ENCODE measurements at regions not wholly inside any gene's neighbourhood (a gene's known extent, or its start where the extent isn't known, plus 50 kb on each side); places are given as distances from the start of the nearest gene placed in this dataset.

- no peaks in the 10 kb centered on the region for H3K4me1 ChIP-seq (replicated peaks in 1 of 2; ENCODE audit: control insufficient read depth in 2 of 2, insufficient read depth in 2 of 2, low read length in 2 of 2)
- no peaks in the 10 kb centered on the region for H3K9me3 ChIP-seq (replicated peaks; ENCODE audit: control insufficient read depth, insufficient read depth, low read depth, low read length)
- intact Hi-C loops (cut with micrococcal nuclease) = no loop called here
- TF ChIP-seq REST (IDR thresholded peaks at IDR 0.05; ENCODE audit: borderline replicate concordance) (no peak), REST (CRISPR knock-in tag; IDR thresholded peaks at IDR 0.05; ENCODE audit: low read depth) (no peak), BCL6 (CRISPR knock-in tag; IDR thresholded peaks at IDR 0.05) (no peak), HMG20B (CRISPR knock-in tag; IDR thresholded peaks at IDR 0.05) (no peak), TBP (optimal IDR thresholded peaks at IDR 0.05; ENCODE audit: low read depth, low read length) (no peak)
- BruUV-seq (replicated peaks) = no TSS peak
- FAIRE-seq (no peak), ATAC-seq (no peak), DNase-seq (ENCODE audit: extremely low read depth in 1 of 4, low spot score in 3 of 4) (no peak)
- H4K20me1 ChIP-seq (replicated peaks; ENCODE audit: control insufficient read depth, insufficient read depth, low read length) = no peaks in the 10 kb centered on the region
- H3K4me3 ChIP-seq = no peak overlapping the region
- no peak overlapping the region for H3K9ac ChIP-seq (ENCODE audit: insufficient read depth in 1 of 2, low read depth in 2 of 2, low read length in 2 of 2)
- no peak overlapping the region for H3K27ac ChIP-seq (ENCODE audit: extremely low read depth, low read depth, low read length)
- H3K27me3 ChIP-seq (ENCODE audit: control insufficient read depth in 2 of 2, insufficient read depth in 2 of 2, low read length in 2 of 2) = no peaks in the 10 kb centered on the region
- CTCF ChIA-PET (ENCODE audit: low intra/inter-chr PET ratio) = no interaction called here
- H3K36me3 ChIP-seq (ENCODE audit: control insufficient read depth, insufficient read depth, low read length) = no peaks in the 10 kb centered on the region
- POLR2A ChIA-PET = no interaction called here
- no peak overlapping the region for H3K4me2 ChIP-seq (ENCODE audit: insufficient read depth, low read length)
- in situ Hi-C loops (cut with MboI) = no loop called here
- no peaks in the 10 kb centered on the region for H3K79me2 ChIP-seq (ENCODE audit: control insufficient read depth, insufficient read depth, low read length)
- H2AFZ ChIP-seq (ENCODE audit: low read depth, low read length) = no peak overlapping the region
- no peaks in the 10 kb centered on the region for H3K9me1 ChIP-seq (ENCODE audit: control insufficient read depth, insufficient read depth, low read length)
- WGBS (ENCODE audit: insufficient coverage, low coverage, missing lambda C conversion rate) = 9% methylated on average over 1 of the region's 1 CpG
Observed at GRCh38 chr18:53997064-53997463, 227.4 kb downstream of the MBD2 start.

Data from K562 (cell line).